Neutrophil (primary cell): ENCODE measurements at regions not wholly inside any gene's neighbourhood (a gene's known extent, or its start where the extent isn't known, plus 50 kb on each side); places are given as distances from the start of the nearest gene placed in this dataset.

Source experiments
- H3K27ac ChIP-seq: fragments of 200-600 bp; sonication (generic); 2 replicates; pipeline ENCODE4 v1.5.1; 2016; ENCODE audit warnings: mild to moderate bottlenecking, moderate library complexity
- H3K27me3 ChIP-seq: fragments of 200-600 bp; sonication (generic); 2 replicates; pipeline ENCODE4 v1.6.0; 2016; ENCODE audit warnings: mild to moderate bottlenecking
- H3K36me3 ChIP-seq: fragments of 200-600 bp; sonication (generic); 2 replicates; pipeline ENCODE4 v1.5.1; 2017
- H3K4me1 ChIP-seq, 2 experiments: fragments of 200-600 bp in 1 of 2; sonication (generic) in 1 of 2; 1 replicate in 1 of 2; 2 replicates in 1 of 2; pipeline versions ENCODE4 v1.5.1 to v1.6.1; 2013 to 2016; ENCODE audit warnings: low read depth in 1 of 2, low read length in 1 of 2, mild to moderate bottlenecking in 1 of 2, moderate library complexity in 1 of 2; ENCODE audit not compliant: control insufficient read depth in 1 of 2, insufficient read depth in 1 of 2
- H3K4me3 ChIP-seq, 2 experiments: fragments of 200-600 bp in 1 of 2; sonication (generic) in 1 of 2; 1 replicate in 1 of 2; 2 replicates in 1 of 2; pipeline ENCODE4 v1.5.1; 2013 to 2016; ENCODE audit warnings: low read depth in 1 of 2, low read length in 1 of 2, mild to moderate bottlenecking in 1 of 2, moderate library complexity in 1 of 2
- H3K9me3 ChIP-seq: fragments of 200-600 bp; sonication (generic); 2 replicates; pipeline ENCODE4 v1.5.1; 2016
- CTCF ChIP-seq: fragments of 200-600 bp; sonication (generic); IDR thresholded peaks from 2 replicates; pipeline ENCODE4 v1.5.1; 2016; ENCODE audit warnings: antibody characterized with exemption

- Histone ChIP-seq H3K4me1 (no peaks in the 10 kb centered on the region), H3K27ac (no peak overlapping the region), H3K36me3 (no peaks in the 10 kb centered on the region), H3K4me3 (no peak overlapping the region), H3K27me3 (no peaks in the 10 kb centered on the region), H3K9me3 (no peaks in the 10 kb centered on the region)
- no peak for TF ChIP-seq CTCF
Observed at GRCh38 chr1:17994046-17994445, 113.6 kb upstream of the IGSF21 start.

- no peaks in the 10 kb centered on the region for H3K4me1 ChIP-seq
Observed at GRCh38 chr1:17995480-17995879, 112.1 kb upstream of the IGSF21 start.

GRCh38 chr1:17998889-17999288 lies 108.7 kb upstream of the IGSF21 start:
- H3K9me3 ChIP-seq = no peaks in the 10 kb centered on the region
- no peaks in the 10 kb centered on the region for H3K27me3 ChIP-seq
- no peaks in the 10 kb centered on the region for H3K4me1 ChIP-seq
- no peak for TF ChIP-seq CTCF
- no peaks in the 10 kb centered on the region for H3K36me3 ChIP-seq
- H3K27ac ChIP-seq = no peak overlapping the region
- H3K4me3 ChIP-seq = no peak overlapping the region

More at GRCh38 chr1:17995480-17995879, 112.1 kb upstream of the IGSF21 start:
- Histone ChIP-seq H3K9me3 (no peaks in the 10 kb centered on the region), H3K27ac (no peak overlapping the region), H3K36me3 (no peaks in the 10 kb centered on the region), H3K27me3 (no peaks in the 10 kb centered on the region), H3K4me3 (no peak overlapping the region)
- TF ChIP-seq CTCF = no peak

GRCh38 chr1:17999884-18000283 lies 107.7 kb upstream of the IGSF21 start:
- Histone ChIP-seq H3K9me3 (no peaks in the 10 kb centered on the region), H3K4me1 (no peaks in the 10 kb centered on the region), H3K4me3 (no peak overlapping the region), H3K36me3 (no peaks in the 10 kb centered on the region), H3K27ac (no peak overlapping the region), H3K27me3 (no peaks in the 10 kb centered on the region)
- no peak for TF ChIP-seq CTCF

GRCh38 chr1:18001725-18002124 lies 105.9 kb upstream of the IGSF21 start:
- H3K36me3 ChIP-seq = no peaks in the 10 kb centered on the region
- no peaks in the 10 kb centered on the region for H3K4me1 ChIP-seq
- no peak overlapping the region for H3K27ac ChIP-seq
- no peaks in the 10 kb centered on the region for H3K27me3 ChIP-seq
- H3K9me3 ChIP-seq = no peaks in the 10 kb centered on the region
- no peak for TF ChIP-seq CTCF
- no peak overlapping the region for H3K4me3 ChIP-seq

- Histone ChIP-seq H3K27me3 (peaks cover 14% of the 10 kb centered on the region), H3K4me3 (no peak overlapping the region), H3K9me3 (no peaks in the 10 kb centered on the region), H3K36me3 (no peaks in the 10 kb centered on the region), H3K27ac (no peak overlapping the region), H3K4me1 (no peaks in the 10 kb centered on the region)
- no peak for TF ChIP-seq CTCF
Observed at GRCh38 chr1:18004278-18004677, 103.3 kb upstream of the IGSF21 start.
